Spleen (tissue), 7 donors: ENCODE measurements at regions not wholly inside any gene's neighbourhood (a gene's known extent, or its start where the extent isn't known, plus 50 kb on each side); places are given as distances from the start of the nearest gene placed in this dataset.

ENCODE experiments used
- CTCF ChIP-seq, 11 experiments: fragments of 200-600 bp in 7 of 11; fragments of 450-650 bp in 4 of 11; sonication (generic) in 4 of 11; IDR thresholded peaks in 8 of 11; conservative IDR thresholded peaks in 3 of 11; 1 replicate in 7 of 11; 2 replicates in 4 of 11; pipeline versions ENCODE4 v1.4.0 to v1.8.0; 2016 to 2021; ENCODE audit warnings: antibody characterized with exemption in 11 of 11, inconsistent platforms in 4 of 11, mild to moderate bottlenecking in 1 of 11
- POLR2A ChIP-seq, 3 donors: fragments of 450-650 bp; IDR thresholded peaks; one replicate each; pipeline ENCODE4 v1.5.1; 2017; ENCODE audit warnings: antibody characterized with exemption in 3 of 3, mild to moderate bottlenecking in 1 of 3
- POLR2AphosphoS5 ChIP-seq, 3 donors: sonication (generic); formaldehyde crosslinking; IDR thresholded peaks; one replicate each; pipeline ENCODE4 v1.5.1; 2017; ENCODE audit warnings: antibody characterized with exemption in 3 of 3
- donor health status: DM: no; HTN: no; CAD: no; lungs with moderate emphysema.
- donor health status: DM: no; HTN: no; CAD: no.
- donor health status: DM: no; HTN: no; CAD: no.

- TF ChIP-seq CTCF (IDR thresholded peaks at IDR 0.05 in 8 of 11, conservative IDR thresholded peaks at IDR 0.05 in 3 of 11): no peak
- TF ChIP-seq POLR2A (IDR thresholded peaks at IDR 0.05): no peak
- no peak for TF ChIP-seq POLR2AphosphoS5 (IDR thresholded peaks at IDR 0.05)
Observed at GRCh38 chr5:44446399-44446798, 57.2 kb upstream of the FGF10 start.
